ACC112 (cell line): ENCODE measurements at regions not wholly inside any gene's neighbourhood (a gene's known extent, or its start where the extent isn't known, plus 50 kb on each side); places are given as distances from the start of the nearest gene placed in this dataset.

Experiments used
- H2AFZ ChIP-seq: fragments of 200-600 bp; sonication (generic); one replicate; pipeline ENCODE4 v1.6.0; 2017; ENCODE audit warnings: antibody characterized with exemption, low read length; ENCODE audit not compliant: unreplicated experiment
- H3K27ac ChIP-seq: fragments of 200-600 bp; sonication (generic); 2 replicates; pipeline ENCODE4 v1.5.1; 2014; ENCODE audit warnings: low read depth, mild to moderate bottlenecking, antibody characterized with exemption, low read length, moderate library complexity
- H3K27me3 ChIP-seq: fragments of 200-600 bp; sonication (generic); 2 replicates; pipeline ENCODE4 v1.6.1; 2014; ENCODE audit warnings: mild to moderate bottlenecking, antibody characterized with exemption, low read length, moderate library complexity, mixed read lengths; ENCODE audit not compliant: insufficient read depth
- H3K36me3 ChIP-seq: fragments of 200-600 bp; sonication (generic); 2 replicates; pipeline ENCODE4 v1.6.1; 2016; ENCODE audit warnings: mild to moderate bottlenecking, antibody characterized with exemption, low read length, moderate library complexity, mixed read lengths; ENCODE audit not compliant: insufficient read depth
- H3K4me1 ChIP-seq: fragments of 200-600 bp; sonication (generic); one replicate; pipeline ENCODE4 v1.6.1; 2016; ENCODE audit warnings: low read length, mixed read lengths; ENCODE audit not compliant: insufficient read depth, unreplicated experiment, control insufficient read depth
- H3K4me3 ChIP-seq: fragments of 200-600 bp; sonication (generic); 2 replicates; pipeline ENCODE4 v1.5.1; 2014; ENCODE audit warnings: mild to moderate bottlenecking, low read depth, low read length
- H3K79me2 ChIP-seq: fragments of 200-600 bp; sonication (generic); one replicate; pipeline ENCODE4 v1.6.0; 2016; ENCODE audit warnings: low read length; ENCODE audit not compliant: control insufficient read depth, unreplicated experiment, insufficient read depth

DNA sequence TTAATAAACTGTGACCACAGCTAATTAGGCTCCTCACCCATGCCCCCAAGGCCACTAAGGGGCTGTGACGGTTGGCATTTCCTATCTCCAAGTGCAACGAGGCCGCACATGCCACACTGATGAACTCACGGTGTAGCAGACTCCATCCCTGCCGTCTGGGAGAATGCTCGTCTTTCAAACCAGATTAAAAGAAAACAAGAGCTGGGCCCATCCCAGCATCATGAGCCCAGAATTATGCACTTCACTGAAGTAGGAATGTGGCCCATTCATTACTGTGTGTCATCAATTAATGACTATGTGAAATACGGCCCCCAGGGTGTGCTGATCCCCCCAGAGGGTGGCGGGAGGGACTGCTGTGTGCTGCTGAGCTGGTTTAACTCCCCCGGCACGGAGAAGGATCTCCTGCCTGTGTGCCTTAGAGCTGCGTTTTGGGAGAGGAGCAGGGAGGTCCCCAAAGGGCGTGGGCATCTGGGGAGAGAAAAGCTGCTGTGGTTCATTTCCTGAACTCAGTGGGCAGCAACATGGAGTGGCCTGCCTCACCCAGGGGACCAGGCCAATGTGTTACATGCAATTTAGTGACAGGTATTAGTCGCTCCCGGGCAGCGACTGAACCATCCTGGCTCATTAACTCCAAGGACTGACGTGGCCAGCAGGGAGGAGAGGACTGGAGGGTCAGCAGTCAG lies 194.5 kb downstream of the FOXL1 start:
- no peaks in the 10 kb centered on the region for H3K27me3 ChIP-seq

GRCh38 chr16:86773354-86773715 lies 195.0 kb downstream of the FOXL1 start:
- Histone ChIP-seq H3K79me2 (no peaks in the 10 kb centered on the region), H3K27me3 (no peaks in the 10 kb centered on the region), H3K27ac (peak overlapping the region; percentile 98), H3K4me3 (no peak overlapping the region), H3K4me1 (peaks cover 41% of the 10 kb centered on the region), H2AFZ (no peak overlapping the region), H3K36me3 (no peaks in the 10 kb centered on the region)

More for the DNA sequence above, 194.5 kb downstream of the FOXL1 start:
- Histone ChIP-seq H2AFZ (peak overlapping the region; percentile 90), H3K79me2 (no peaks in the 10 kb centered on the region), H3K4me3 (peak overlapping the region; percentile 46; the same call in 1 of the 2 replicates), H3K27ac (peak overlapping the region; percentile 98), H3K4me1 (peaks cover 41% of the 10 kb centered on the region), H3K36me3 (no peaks in the 10 kb centered on the region)

- H3K27ac ChIP-seq, result no peak overlapping the region
Measured at GRCh38 chr16:86774931-86775330, 196.6 kb downstream of the FOXL1 start.

GRCh38 chr16:86775511-86775921 lies 197.2 kb downstream of the FOXL1 start:
- H3K27ac ChIP-seq, result no peak overlapping the region
- H3K4me1 ChIP-seq, result peaks cover 29% of the 10 kb centered on the region
- H3K79me2 ChIP-seq, result no peaks in the 10 kb centered on the region
- no peak overlapping the region for H2AFZ ChIP-seq
- H3K27me3 ChIP-seq, result no peaks in the 10 kb centered on the region
- no peaks in the 10 kb centered on the region for H3K36me3 ChIP-seq
- H3K4me3 ChIP-seq, result no peak overlapping the region

More at GRCh38 chr16:86774931-86775330, 196.6 kb downstream of the FOXL1 start:
- peaks cover 29% of the 10 kb centered on the region for H3K4me1 ChIP-seq
- H3K36me3 ChIP-seq, result no peaks in the 10 kb centered on the region
- H2AFZ ChIP-seq, result no peak overlapping the region
- H3K27me3 ChIP-seq, result no peaks in the 10 kb centered on the region
- H3K79me2 ChIP-seq, result no peaks in the 10 kb centered on the region
- H3K4me3 ChIP-seq, result no peak overlapping the region

GRCh38 chr16:86777381-86777946 lies 199.1 kb downstream of the FOXL1 start:
- H3K79me2 ChIP-seq, result no peaks in the 10 kb centered on the region
- H3K4me1 ChIP-seq, result peaks cover 14% of the 10 kb centered on the region
- H2AFZ ChIP-seq, result no peak overlapping the region
- H3K27me3 ChIP-seq, result no peaks in the 10 kb centered on the region
- no peak overlapping the region for H3K27ac ChIP-seq
- no peaks in the 10 kb centered on the region for H3K36me3 ChIP-seq
- H3K4me3 ChIP-seq, result no peak overlapping the region

DNA sequence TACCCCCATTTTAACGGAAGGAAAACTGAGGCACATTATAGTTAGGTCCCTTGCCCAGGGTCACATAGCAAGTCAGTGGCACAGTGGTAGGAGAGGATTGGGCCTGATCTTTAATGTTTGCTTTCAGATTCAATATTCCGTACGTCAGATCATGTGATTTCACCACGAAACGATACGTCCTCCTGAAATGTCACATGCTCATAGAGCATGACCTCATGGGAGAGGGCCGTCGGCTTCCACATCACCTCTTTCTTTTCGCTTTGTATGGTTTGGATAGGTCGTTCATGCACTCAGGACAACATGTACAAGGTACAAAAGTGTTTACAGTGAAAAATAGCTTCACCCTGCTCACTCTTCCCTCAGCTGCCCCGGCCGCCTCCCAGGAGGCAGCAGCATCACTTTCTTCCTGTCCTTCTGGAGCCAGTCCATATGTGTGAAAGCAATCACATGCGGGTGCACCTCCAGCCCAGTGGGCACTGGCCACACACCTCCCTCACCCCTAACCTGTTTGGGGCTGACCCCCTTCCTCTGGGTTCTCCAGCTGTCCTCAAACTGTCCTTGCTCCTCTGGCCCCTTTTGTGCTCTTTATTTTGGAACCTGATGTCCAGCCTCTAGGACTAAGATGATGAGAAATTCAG lies 199.9 kb downstream of the FOXL1 start:
- H2AFZ ChIP-seq, result no peak overlapping the region
- H3K4me1 ChIP-seq, result peaks cover 7% of the 10 kb centered on the region
- H3K4me3 ChIP-seq, result no peak overlapping the region
- no peak overlapping the region for H3K27ac ChIP-seq
- no peaks in the 10 kb centered on the region for H3K79me2 ChIP-seq
- H3K27me3 ChIP-seq, result no peaks in the 10 kb centered on the region
- H3K36me3 ChIP-seq, result no peaks in the 10 kb centered on the region

DNA sequence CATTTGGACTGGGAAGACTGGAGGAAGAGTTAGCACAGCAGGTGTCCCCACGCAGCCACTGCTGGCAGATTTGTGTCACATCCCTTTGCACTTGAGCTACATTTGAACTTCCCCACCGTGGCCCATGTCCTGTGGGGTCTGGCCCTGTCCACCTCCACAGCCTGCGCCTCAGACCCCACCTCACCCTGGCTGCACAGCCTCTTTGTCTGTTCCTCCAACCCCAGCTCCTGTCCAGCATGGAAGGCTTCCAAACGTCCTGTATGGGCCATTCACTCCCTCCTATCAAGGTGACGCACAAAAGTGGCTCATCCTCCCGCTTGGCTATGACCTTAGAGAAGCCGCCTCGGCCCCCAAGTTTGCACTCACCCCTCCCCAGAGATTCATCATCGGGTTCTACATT lies 200.6 kb downstream of the FOXL1 start:
- H3K4me3 ChIP-seq, result no peak overlapping the region

DNA sequence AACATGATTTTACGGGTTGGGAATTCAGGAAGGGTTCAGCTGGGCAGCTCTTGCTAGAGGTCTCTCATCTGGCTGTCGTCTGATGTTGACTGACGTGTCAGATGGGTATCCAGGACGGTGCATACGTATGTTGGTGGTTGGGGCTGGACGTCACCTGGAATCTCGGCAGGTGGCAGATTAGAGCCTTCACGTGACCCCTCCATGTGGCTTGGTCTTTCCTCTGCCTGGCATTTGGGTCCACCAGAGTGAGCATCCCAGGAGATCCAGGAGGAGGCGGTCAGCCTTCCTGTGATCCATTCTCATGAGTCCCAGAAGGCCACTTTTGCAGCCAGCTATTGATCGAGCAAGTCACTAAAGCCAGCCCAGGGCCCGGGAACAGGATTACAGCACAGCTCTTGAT lies 202.7 kb downstream of the FOXL1 start:
- H3K36me3 ChIP-seq, result no peaks in the 10 kb centered on the region
- no peaks in the 10 kb centered on the region for H3K4me1 ChIP-seq
- no peak overlapping the region for H2AFZ ChIP-seq
- H3K4me3 ChIP-seq, result no peak overlapping the region
- H3K27ac ChIP-seq, result no peak overlapping the region
- no peaks in the 10 kb centered on the region for H3K27me3 ChIP-seq
- no peaks in the 10 kb centered on the region for H3K79me2 ChIP-seq

More for the DNA sequence above, 200.6 kb downstream of the FOXL1 start:
- no peaks in the 10 kb centered on the region for H3K4me1 ChIP-seq
- no peaks in the 10 kb centered on the region for H3K79me2 ChIP-seq
- H3K27me3 ChIP-seq, result no peaks in the 10 kb centered on the region
- no peaks in the 10 kb centered on the region for H3K36me3 ChIP-seq
- H2AFZ ChIP-seq, result no peak overlapping the region
- H3K27ac ChIP-seq, result no peak overlapping the region

DNA sequence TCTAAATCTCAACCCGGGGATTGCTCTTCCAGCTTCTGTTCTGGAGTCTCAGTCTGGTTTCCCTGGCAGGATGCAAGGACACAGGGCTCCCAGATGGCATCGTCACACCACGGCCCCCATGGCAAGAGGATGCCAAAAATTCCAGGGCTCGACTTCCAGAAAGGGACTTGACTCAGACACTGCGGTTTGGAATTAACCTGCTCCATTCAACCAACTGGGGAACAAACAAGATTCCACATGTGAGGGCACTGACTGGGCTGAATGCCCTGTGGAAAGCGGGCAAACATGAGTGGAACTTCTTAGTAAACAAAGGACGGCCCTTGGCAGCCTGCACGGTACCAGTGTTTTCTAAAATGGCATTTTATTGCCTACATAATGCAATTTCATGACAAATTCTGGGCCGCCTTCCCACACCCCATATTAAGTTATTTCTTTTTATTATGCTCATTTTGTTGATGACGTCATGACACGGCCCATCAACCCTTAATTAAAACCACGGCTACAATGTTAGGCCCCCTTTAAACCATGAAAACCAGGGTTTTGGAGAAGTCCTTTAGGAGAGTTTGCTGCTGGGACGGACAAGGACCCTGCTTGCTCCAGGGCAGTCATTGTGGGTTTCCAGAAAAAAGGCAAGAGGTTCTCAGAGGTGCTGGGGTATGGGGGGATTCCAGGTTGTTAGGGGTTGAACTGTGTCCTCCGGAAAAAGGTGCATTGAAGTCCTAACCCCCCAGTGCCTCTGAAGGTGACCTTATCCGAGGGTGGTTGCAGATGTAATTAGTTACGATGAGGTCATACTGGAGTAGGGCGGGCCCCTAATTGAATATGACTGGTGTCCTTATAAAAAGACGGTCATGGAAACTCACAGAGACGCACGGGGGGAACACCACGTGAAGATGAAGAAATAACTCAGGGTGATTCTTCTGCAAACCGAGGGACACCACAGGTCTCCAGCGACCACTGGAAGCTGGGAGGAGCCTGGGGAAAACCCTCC lies 205.6 kb downstream of the FOXL1 start:
- Histone ChIP-seq H3K79me2 (no peaks in the 10 kb centered on the region), H3K27ac (no peak overlapping the region), H3K4me3 (no peak overlapping the region), H3K4me1 (no peaks in the 10 kb centered on the region), H2AFZ (no peak overlapping the region), H3K27me3 (no peaks in the 10 kb centered on the region), H3K36me3 (no peaks in the 10 kb centered on the region)

DNA sequence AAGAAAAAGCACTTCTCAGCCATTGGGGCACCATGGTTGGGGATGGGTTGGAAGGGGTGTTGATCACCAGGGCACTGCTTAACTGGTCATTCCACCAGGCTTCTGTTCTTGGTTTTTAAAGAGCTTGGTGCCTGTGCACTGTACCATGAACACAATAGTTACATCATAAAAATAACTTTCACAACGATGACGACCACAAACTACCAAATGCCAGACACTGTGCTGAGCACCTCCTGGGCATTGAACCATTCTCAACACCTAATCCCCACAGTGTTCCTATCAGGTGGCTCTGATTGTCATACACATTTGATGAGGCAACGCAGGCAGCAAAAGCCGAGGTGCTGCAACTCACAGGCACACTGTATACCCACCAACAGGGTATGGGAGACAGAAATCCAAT lies 208.0 kb downstream of the FOXL1 start:
- no peak overlapping the region for H3K27ac ChIP-seq
- no peak overlapping the region for H2AFZ ChIP-seq
- no peaks in the 10 kb centered on the region for H3K27me3 ChIP-seq
- H3K36me3 ChIP-seq, result no peaks in the 10 kb centered on the region
- no peak overlapping the region for H3K4me3 ChIP-seq
- no peaks in the 10 kb centered on the region for H3K4me1 ChIP-seq
- H3K79me2 ChIP-seq, result no peaks in the 10 kb centered on the region
